ENCODE measurements at regions not wholly inside any gene's neighbourhood (a gene's known extent, or its start where the extent isn't known, plus 50 kb on each side); places are given as distances from the start of the nearest gene placed in this dataset.

GRCh38 chr4:176627916-176628315, 164.8 kb downstream of the VEGFC start:
- DNase-seq (ENCODE audit: low spot score in 2 of 2): no peak
- H3K4me3 ChIP-seq (ENCODE audit: low read depth, poor library complexity, severe bottlenecking): no peak overlapping the region
- WGBS, 2 donors: 70 to 82% methylated on average over 4 of the region's 4 CpGs
- TF ChIP-seq CTCF (IDR thresholded peaks at IDR 0.05): no peak
- no peak for TF ChIP-seq POLR2A (IDR thresholded peaks at IDR 0.05)
- intact Hi-C loops (cut with DNase I; ENCODE audit: low total_unique reads): no loop called here

GRCh38 chr4:176631611-176632010, 161.1 kb downstream of the VEGFC start:
- H3K4me3 ChIP-seq (ENCODE audit: low read depth, poor library complexity, severe bottlenecking): no peak overlapping the region
- no peak for TF ChIP-seq POLR2A (IDR thresholded peaks at IDR 0.05)
- no peak for TF ChIP-seq CTCF (IDR thresholded peaks at IDR 0.05)
- no peak for DNase-seq (ENCODE audit: low spot score in 2 of 2)
- intact Hi-C loops (cut with DNase I; ENCODE audit: low total_unique reads): no loop called here
